GM12878 (cell line): ENCODE measurements at regions not wholly inside any gene's neighbourhood (a gene's known extent, or its start where the extent isn't known, plus 50 kb on each side); places are given as distances from the start of the nearest gene placed in this dataset.
A peak's percentile ranks its signal among the peaks of the same experiment; 100 is the strongest.

Experiments used
- ATAC-seq: fragments of 200-7000 bp; cut with Tn5 transposase; 3 replicates; pipeline ENCODE4 v1.9.1; 2020; ENCODE audit warnings: mild to moderate bottlenecking, moderate library complexity
- BruUV-seq: library from RNA; stranded (reverse); fragments of 400-500 nt; replicated peaks from 2 replicates; lab custom pipeline; 2021; lab: Mats Ljungman, UMichigan
- CTCF ChIA-PET: fragments of 300-600 bp; sonication (Branson Sonifier 250); formaldehyde crosslinking; extraction: SDS; loops from one replicate; lab custom pipeline; 2021; ENCODE audit warnings: inconsistent platforms; lab: Yijun Ruan, JAX
- POLR2A ChIA-PET: fragments of 350-600 bp; formaldehyde crosslinking; extraction: SDS; loops from one replicate; lab custom pipeline; 2021; ENCODE audit warnings: inconsistent platforms; lab: Charles Lee
- RAD21 ChIA-PET: fragments of 300-600 bp; sonication (Branson Sonifier 250); formaldehyde crosslinking; loops from one replicate; lab custom pipeline; 2023; ENCODE audit warnings: antibody characterized with exemption; ENCODE audit not compliant: unreplicated experiment; lab: Charles Lee
- SMC1A ChIA-PET: fragments of 300-600 bp; sonication (Branson Sonifier 250); formaldehyde crosslinking; loops from one replicate; lab custom pipeline; 2023; ENCODE audit not compliant: unreplicated experiment, uncharacterized antibody; lab: Charles Lee
- DNase-seq: peaks from one replicate; pipeline ENCODE4 v3.0.0-alpha.2; 2011; ENCODE audit warnings: low read depth, low spot score
- FAIRE-seq: peaks from 3 replicates; lab custom pipeline; 2011; peaks lifted over from hg19 to GRCh38; lab: Jason Lieb, UNC
- H2AFZ ChIP-seq: 2 replicates; pipeline ENCODE4 v1.6.0; 2011; ENCODE audit warnings: low read depth, low read length, control low read depth; ENCODE audit not compliant: control insufficient read depth
- H3K27ac ChIP-seq: 2 replicates; pipeline ENCODE4 v1.5.1; 2011; ENCODE audit warnings: control low read depth; ENCODE audit not compliant: control insufficient read depth, insufficient read depth
- H3K27me3 ChIP-seq, 2 experiments: replicated peaks in 1 of 2; 2 replicates each; pipeline versions ENCODE4 v1.6.0 to v1.6.1; 2011; ENCODE audit warnings: low read length in 1 of 2; ENCODE audit not compliant: control insufficient read depth in 2 of 2, insufficient read depth in 2 of 2
- H3K36me3 ChIP-seq, 2 experiments: 2 replicates each; pipeline ENCODE4 v1.5.1; 2011; ENCODE audit warnings: low read length in 1 of 2; ENCODE audit not compliant: control insufficient read depth in 2 of 2, insufficient read depth in 2 of 2
- H3K4me1 ChIP-seq: 2 replicates; pipeline ENCODE4 v1.6.1; 2011; ENCODE audit warnings: mild to moderate bottlenecking, low read length, moderate library complexity, mixed read lengths; ENCODE audit not compliant: control insufficient read depth, insufficient read depth
- H3K4me2 ChIP-seq: 2 replicates; pipeline ENCODE4 v1.6.0; 2011; ENCODE audit warnings: control low read depth; ENCODE audit not compliant: control insufficient read depth, insufficient read depth
- H3K4me3 ChIP-seq: fragments of 200-600 bp; sonication (generic); 2 replicates; pipeline ENCODE4 v1.5.1; 2016
- H3K79me2 ChIP-seq: 2 replicates; pipeline ENCODE4 v1.6.0; 2011; ENCODE audit warnings: low read length; ENCODE audit not compliant: control insufficient read depth, insufficient read depth
- H3K9ac ChIP-seq: 2 replicates; pipeline ENCODE4 v1.8.0; 2011; ENCODE audit warnings: low read length, control low read depth, mixed read lengths; ENCODE audit not compliant: control insufficient read depth, insufficient read depth
- H3K9me3 ChIP-seq: replicated peaks from 3 replicates; pipeline ENCODE4 v1.5.1; 2011; ENCODE audit warnings: mild to moderate bottlenecking, low read length; ENCODE audit not compliant: control insufficient read depth, insufficient read depth
- H4K20me1 ChIP-seq: 2 replicates; pipeline ENCODE4 v1.6.0; 2011; ENCODE audit not compliant: control insufficient read depth, insufficient read depth
- BMI1 ChIP-seq: fragments of 450-650 bp; IDR thresholded peaks from 2 replicates; pipeline ENCODE4 v1.6.1; 2016; ENCODE audit warnings: mild to moderate bottlenecking, moderate library complexity, borderline replicate concordance
- CBX3 ChIP-seq: fragments of 200-600 bp; sonication (generic); IDR thresholded peaks from 2 replicates; pipeline ENCODE4 v1.6.1; 2016; ENCODE audit warnings: low read depth, borderline replicate concordance
- CBX5 ChIP-seq: sonication (generic); IDR thresholded peaks from 2 replicates; pipeline ENCODE4 v1.6.1; 2016; ENCODE audit warnings: low read depth, moderate library complexity, mild to moderate bottlenecking, inconsistent platforms
- ELK1 ChIP-seq: IDR thresholded peaks from 2 replicates; pipeline ENCODE4 v1.6.1; 2012; ENCODE audit warnings: low read depth, low read length, improper control_type of control experiment
- EP300 ChIP-seq, 2 experiments: fragments of 150-350 bp in 1 of 2; IDR thresholded peaks; 2 replicates each; pipeline ENCODE4 v1.6.1; 2011 to 2012; ENCODE audit warnings: low read depth in 2 of 2, low read length in 2 of 2, borderline replicate concordance in 1 of 2, improper control_type of control experiment in 1 of 2, inconsistent platforms in 1 of 2; ENCODE audit not compliant: control insufficient read depth in 1 of 2
- FOS ChIP-seq: IDR thresholded peaks from 3 replicates; pipeline ENCODE4 v1.6.1; 2011; ENCODE audit warnings: borderline replicate concordance; ENCODE audit not compliant: insufficient read length; ENCODE audit errors: extremely low read depth
- HDAC6 ChIP-seq: fragments of 200-600 bp; sonication (generic); IDR thresholded peaks from one replicate; pipeline ENCODE4 v1.8.0; 2017; ENCODE audit warnings: antibody characterized with exemption; ENCODE audit not compliant: unreplicated experiment
- HDGF ChIP-seq: fragments of 450-650 bp; IDR thresholded peaks from 2 replicates; pipeline ENCODE4 v1.6.1; 2016; ENCODE audit warnings: antibody characterized with exemption
- IRF4 ChIP-seq: IDR thresholded peaks from 2 replicates; pipeline ENCODE4 v1.6.1; 2011; ENCODE audit warnings: low read depth, low read length
- NFXL1 ChIP-seq: fragments of 450-650 bp; IDR thresholded peaks from 2 replicates; pipeline ENCODE4 v1.6.1; 2017; ENCODE audit warnings: antibody characterized with exemption, mild to moderate bottlenecking, borderline replicate concordance
- NFYA ChIP-seq: IDR thresholded peaks from 2 replicates; pipeline ENCODE4 v1.6.1; 2011; ENCODE audit warnings: low read depth, mild to moderate bottlenecking, low read length, improper control_type of control experiment, borderline replicate concordance
- PAX8 ChIP-seq: fragments of 450-650 bp; IDR thresholded peaks from 2 replicates; pipeline ENCODE4 v1.6.1; 2017; ENCODE audit warnings: mild to moderate bottlenecking, moderate library complexity
- POU2F2 ChIP-seq: IDR thresholded peaks from 3 replicates; pipeline ENCODE4 v1.6.1; 2011; ENCODE audit warnings: low read depth, mild to moderate bottlenecking, low read length, borderline replicate concordance
- SIN3A ChIP-seq: IDR thresholded peaks from 2 replicates; pipeline ENCODE4 v1.6.1; 2012; ENCODE audit warnings: low read depth, low read length, improper control_type of control experiment
- STAT3 ChIP-seq: IDR thresholded peaks from 2 replicates; pipeline ENCODE4 v1.6.1; 2011; ENCODE audit warnings: low read depth, low read length, improper control_type of control experiment
- TBL1XR1 ChIP-seq: IDR thresholded peaks from 2 replicates; pipeline ENCODE4 v1.6.1; 2012; ENCODE audit warnings: low read depth, low read length, improper control_type of control experiment
- TCF12 ChIP-seq: IDR thresholded peaks from 2 replicates; pipeline ENCODE4 v1.6.1; 2011; ENCODE audit warnings: low read depth, mild to moderate bottlenecking, low read length
- ZNF217 ChIP-seq: fragments of 450-650 bp; IDR thresholded peaks from 2 replicates; pipeline ENCODE4 v1.6.1; 2017; ENCODE audit warnings: antibody characterized with exemption, mild to moderate bottlenecking
- ZNF274 ChIP-seq: IDR thresholded peaks from one replicate; pipeline ENCODE4 v1.8.0; 2011; ENCODE audit not compliant: insufficient read length, insufficient read depth
- ZSCAN29 ChIP-seq: fragments of 450-650 bp; IDR thresholded peaks from 2 replicates; pipeline ENCODE4 v1.6.1; 2017; ENCODE audit warnings: mild to moderate bottlenecking, moderate library complexity
- ZZZ3 ChIP-seq: IDR thresholded peaks from 2 replicates; pipeline ENCODE4 v1.6.1; 2011; ENCODE audit warnings: low read depth; ENCODE audit not compliant: control insufficient read depth, insufficient read length
- WGBS: methylation state at CpG from one replicate; pipeline ENCODE4 v1.1.6; 2016; ENCODE audit warnings: low lambda C conversion rate; ENCODE audit not compliant: insufficient replicate concordance, insufficient coverage; ENCODE audit errors: missing lambda C conversion rate; 5-methylcytosine and 5-hydroxymethylcytosine counted together
- in situ Hi-C: fragments of 300-500 bp; cut with MboI; formaldehyde crosslinking; loops from 9 replicates; pipeline ENCODE4 v1.14.3; 2018; ENCODE audit warnings: mixed read lengths
- intact Hi-C: fragments of 100-400 bp; cut with micrococcal nuclease; formaldehyde crosslinking; loops from one replicate; pipeline ENCODE4 v1.14.2; 2022; ENCODE audit not compliant: unreplicated experiment
- TF ChIP-seq, protein P1 (sequence below): fragments of 450-650 bp; formaldehyde crosslinking; IDR thresholded peaks from 2 replicates; pipeline ENCODE4 v1.4.0; 2020; ENCODE audit warnings: mild to moderate bottlenecking, moderate library complexity

DNA sequence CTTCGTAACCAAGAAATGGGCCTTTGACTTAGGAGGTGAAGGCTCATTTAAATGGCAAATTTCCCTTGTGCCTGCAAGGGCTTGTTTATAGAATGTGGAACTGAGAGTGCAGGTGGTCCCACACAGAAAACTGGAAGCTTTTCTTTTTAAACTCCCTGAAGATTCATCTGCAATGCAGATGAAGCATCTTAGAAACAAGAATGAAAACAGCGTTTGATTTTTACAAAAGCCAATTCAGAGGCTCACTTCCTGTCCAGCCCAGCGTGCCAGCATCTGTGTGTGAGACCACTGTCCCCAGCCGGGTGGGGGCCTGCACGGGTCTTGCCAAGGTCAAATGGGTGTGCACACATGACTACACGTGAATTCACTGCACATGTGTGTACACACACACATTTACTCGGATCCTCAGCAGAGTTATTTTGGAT lies 94.7 kb downstream of the LINGO1 start:
- Histone ChIP-seq H4K20me1 (no peaks in the 10 kb centered on the region), H3K4me1 (peaks cover 40% of the 10 kb centered on the region), H3K9me3 (no peaks in the 10 kb centered on the region), H3K27ac (peak overlapping the region; percentile 91), H3K4me2 (peak overlapping the region; percentile 89), H3K79me2 (no peaks in the 10 kb centered on the region), H3K9ac (peak overlapping the region; percentile 58; the same call in 1 of the 2 replicates), H3K27me3 (no peaks in the 10 kb centered on the region), H3K36me3 (no peaks in the 10 kb centered on the region), H3K4me3 (peak overlapping the region; percentile 28; the same call in 1 of the 2 replicates), H2AFZ (peak overlapping the region; percentile 75)
- WGBS, result under 1% methylated on average over 7 of the region's 7 CpGs
- POLR2A ChIA-PET, result interaction anchor here (1.0 to 1.1 kb wide), 2 partner anchors 353 to 356 kb away, joined by 3 read pairs; no protein-coding TSS in a partner anchor
- no TSS peak for BruUV-seq
- peak; percentile 96 for FAIRE-seq
- CTCF ChIA-PET, result interaction anchor here (0.8 to 11.7 kb wide), 14 partner anchors 19 to 894 kb away, joined by 3 to 455 read pairs (median 4); no protein-coding TSS in a partner anchor
- in situ Hi-C loops (no loop called here), intact Hi-C loops (loop anchor here (1.0 kb wide), 1 partner anchor 352 kb away; no protein-coding TSS in a partner anchor)
- peak; percentile 72 for DNase-seq
- SMC1A ChIA-PET, result interaction anchor here (0.9 to 12.9 kb wide), 10 partner anchors 45 to 564 kb away, joined by 3 to 352 read pairs (median 4); no protein-coding TSS in a partner anchor
- ATAC-seq, result peak; percentile 82
- RAD21 ChIA-PET, result interaction anchor here (1.0 to 4.8 kb wide), 13 partner anchors 29 to 566 kb away, joined by 3 to 83 read pairs (median 4); no protein-coding TSS in a partner anchor
- no peak for TF ChIP-seq PAX8
- TF ChIP-seq NFYA, result no peak
- TF ChIP-seq ZZZ3, result no peak
- TF ChIP-seq CBX3, result no peak
- no peak for TF ChIP-seq TBL1XR1
- TF ChIP-seq EP300 (IDR thresholded peaks at IDR 0.05; ENCODE audit: borderline replicate concordance in 1 of 2, control insufficient read depth in 1 of 2, low read depth in 2 of 2, low read length in 2 of 2), result peak; percentile 53 to 56; a peak in 2 of 4 replicates
- no peak for TF ChIP-seq NFXL1
- TF ChIP-seq IRF4, result 0 out of 2 replicates have a peak, but pooled peaks have one; percentile 44
- TF ChIP-seq, protein P1, sequence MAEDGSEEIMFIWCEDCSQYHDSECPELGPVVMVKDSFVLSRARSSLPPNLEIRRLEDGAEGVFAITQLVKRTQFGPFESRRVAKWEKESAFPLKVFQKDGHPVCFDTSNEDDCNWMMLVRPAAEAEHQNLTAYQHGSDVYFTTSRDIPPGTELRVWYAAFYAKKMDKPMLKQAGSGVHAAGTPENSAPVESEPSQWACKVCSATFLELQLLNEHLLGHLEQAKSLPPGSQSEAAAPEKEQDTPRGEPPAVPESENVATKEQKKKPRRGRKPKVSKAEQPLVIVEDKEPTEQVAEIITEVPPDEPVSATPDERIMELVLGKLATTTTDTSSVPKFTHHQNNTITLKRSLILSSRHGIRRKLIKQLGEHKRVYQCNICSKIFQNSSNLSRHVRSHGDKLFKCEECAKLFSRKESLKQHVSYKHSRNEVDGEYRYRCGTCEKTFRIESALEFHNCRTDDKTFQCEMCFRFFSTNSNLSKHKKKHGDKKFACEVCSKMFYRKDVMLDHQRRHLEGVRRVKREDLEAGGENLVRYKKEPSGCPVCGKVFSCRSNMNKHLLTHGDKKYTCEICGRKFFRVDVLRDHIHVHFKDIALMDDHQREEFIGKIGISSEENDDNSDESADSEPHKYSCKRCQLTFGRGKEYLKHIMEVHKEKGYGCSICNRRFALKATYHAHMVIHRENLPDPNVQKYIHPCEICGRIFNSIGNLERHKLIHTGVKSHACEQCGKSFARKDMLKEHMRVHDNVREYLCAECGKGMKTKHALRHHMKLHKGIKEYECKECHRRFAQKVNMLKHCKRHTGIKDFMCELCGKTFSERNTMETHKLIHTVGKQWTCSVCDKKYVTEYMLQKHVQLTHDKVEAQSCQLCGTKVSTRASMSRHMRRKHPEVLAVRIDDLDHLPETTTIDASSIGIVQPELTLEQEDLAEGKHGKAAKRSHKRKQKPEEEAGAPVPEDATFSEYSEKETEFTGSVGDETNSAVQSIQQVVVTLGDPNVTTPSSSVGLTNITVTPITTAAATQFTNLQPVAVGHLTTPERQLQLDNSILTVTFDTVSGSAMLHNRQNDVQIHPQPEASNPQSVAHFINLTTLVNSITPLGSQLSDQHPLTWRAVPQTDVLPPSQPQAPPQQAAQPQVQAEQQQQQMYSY (CRISPR knock-in tag), result no peak
- TF ChIP-seq BMI1, result no peak
- no peak for TF ChIP-seq FOS
- no peak for TF ChIP-seq CBX5
- TF ChIP-seq POU2F2, result peak; percentile 71; the same call in 2 of the 3 replicates
- TF ChIP-seq HDAC6, result no peak
- no peak for TF ChIP-seq ZSCAN29
- no peak for TF ChIP-seq STAT3
- 0 out of 2 replicates have a peak, but pooled peaks have one; percentile 41 for TF ChIP-seq TCF12
- TF ChIP-seq ZNF274, result no peak
- no peak for TF ChIP-seq ZNF217
- TF ChIP-seq ELK1, result no peak
- TF ChIP-seq SIN3A, result no peak
- no peak for TF ChIP-seq HDGF
